GM12878 (cell line): ENCODE measurements at regions not wholly inside any gene's neighbourhood (a gene's known extent, or its start where the extent isn't known, plus 50 kb on each side); places are given as distances from the start of the nearest gene placed in this dataset.

Experiments
- ATAC-seq: fragments of 200-7000 bp; cut with Tn5 transposase; 3 replicates; pipeline ENCODE4 v1.9.1; 2020; ENCODE audit warnings: mild to moderate bottlenecking, moderate library complexity
- BruUV-seq: library from RNA; stranded (reverse); fragments of 400-500 nt; replicated peaks from 2 replicates; lab custom pipeline; 2021; lab: Mats Ljungman, UMichigan
- CTCF ChIA-PET: fragments of 300-600 bp; sonication (Branson Sonifier 250); formaldehyde crosslinking; extraction: SDS; loops from one replicate; lab custom pipeline; 2021; ENCODE audit warnings: inconsistent platforms; lab: Yijun Ruan, JAX
- POLR2A ChIA-PET: fragments of 350-600 bp; formaldehyde crosslinking; extraction: SDS; loops from one replicate; lab custom pipeline; 2021; ENCODE audit warnings: inconsistent platforms; lab: Charles Lee
- RAD21 ChIA-PET: fragments of 300-600 bp; sonication (Branson Sonifier 250); formaldehyde crosslinking; loops from one replicate; lab custom pipeline; 2023; ENCODE audit warnings: antibody characterized with exemption; ENCODE audit not compliant: unreplicated experiment; lab: Charles Lee
- SMC1A ChIA-PET: fragments of 300-600 bp; sonication (Branson Sonifier 250); formaldehyde crosslinking; loops from one replicate; lab custom pipeline; 2023; ENCODE audit not compliant: unreplicated experiment, uncharacterized antibody; lab: Charles Lee
- DNase-seq: peaks from one replicate; pipeline ENCODE4 v3.0.0-alpha.2; 2011; ENCODE audit warnings: low read depth, low spot score
- FAIRE-seq: peaks from 3 replicates; lab custom pipeline; 2011; peaks lifted over from hg19 to GRCh38; lab: Jason Lieb, UNC
- H2AFZ ChIP-seq: 2 replicates; pipeline ENCODE4 v1.6.0; 2011; ENCODE audit warnings: low read depth, low read length, control low read depth; ENCODE audit not compliant: control insufficient read depth
- H3K27ac ChIP-seq: 2 replicates; pipeline ENCODE4 v1.5.1; 2011; ENCODE audit warnings: control low read depth; ENCODE audit not compliant: control insufficient read depth, insufficient read depth
- H3K27me3 ChIP-seq, 2 experiments: replicated peaks in 1 of 2; 2 replicates each; pipeline versions ENCODE4 v1.6.0 to v1.6.1; 2011; ENCODE audit warnings: low read length in 1 of 2; ENCODE audit not compliant: control insufficient read depth in 2 of 2, insufficient read depth in 2 of 2
- H3K36me3 ChIP-seq, 2 experiments: 2 replicates each; pipeline ENCODE4 v1.5.1; 2011; ENCODE audit warnings: low read length in 1 of 2; ENCODE audit not compliant: control insufficient read depth in 2 of 2, insufficient read depth in 2 of 2
- H3K4me1 ChIP-seq: 2 replicates; pipeline ENCODE4 v1.6.1; 2011; ENCODE audit warnings: mild to moderate bottlenecking, low read length, moderate library complexity, mixed read lengths; ENCODE audit not compliant: control insufficient read depth, insufficient read depth
- H3K4me2 ChIP-seq: 2 replicates; pipeline ENCODE4 v1.6.0; 2011; ENCODE audit warnings: control low read depth; ENCODE audit not compliant: control insufficient read depth, insufficient read depth
- H3K4me3 ChIP-seq: fragments of 200-600 bp; sonication (generic); 2 replicates; pipeline ENCODE4 v1.5.1; 2016
- H3K79me2 ChIP-seq: 2 replicates; pipeline ENCODE4 v1.6.0; 2011; ENCODE audit warnings: low read length; ENCODE audit not compliant: control insufficient read depth, insufficient read depth
- H3K9ac ChIP-seq: 2 replicates; pipeline ENCODE4 v1.8.0; 2011; ENCODE audit warnings: low read length, control low read depth, mixed read lengths; ENCODE audit not compliant: control insufficient read depth, insufficient read depth
- H3K9me3 ChIP-seq: replicated peaks from 3 replicates; pipeline ENCODE4 v1.5.1; 2011; ENCODE audit warnings: mild to moderate bottlenecking, low read length; ENCODE audit not compliant: control insufficient read depth, insufficient read depth
- H4K20me1 ChIP-seq: 2 replicates; pipeline ENCODE4 v1.6.0; 2011; ENCODE audit not compliant: control insufficient read depth, insufficient read depth
- ETV6 ChIP-seq, 2 experiments: fragments of 450-650 bp in 1 of 2; IDR thresholded peaks in 1 of 2; conservative IDR thresholded peaks in 1 of 2; 2 replicates each; pipeline ENCODE4 v1.6.1; 2014; ENCODE audit warnings: antibody characterized with exemption in 1 of 2, borderline replicate concordance in 1 of 2, low read depth in 1 of 2, mild to moderate bottlenecking in 1 of 2, moderate library complexity in 1 of 2
- PAX8 ChIP-seq: fragments of 450-650 bp; IDR thresholded peaks from 2 replicates; pipeline ENCODE4 v1.6.1; 2017; ENCODE audit warnings: mild to moderate bottlenecking, moderate library complexity
- RUNX3 ChIP-seq: IDR thresholded peaks from 2 replicates; pipeline ENCODE4 v1.6.1; 2012; ENCODE audit warnings: low read length, inconsistent platforms
- WGBS: methylation state at CpG from one replicate; pipeline ENCODE4 v1.1.6; 2016; ENCODE audit warnings: low lambda C conversion rate; ENCODE audit not compliant: insufficient replicate concordance, insufficient coverage; ENCODE audit errors: missing lambda C conversion rate; 5-methylcytosine and 5-hydroxymethylcytosine counted together
- in situ Hi-C: fragments of 300-500 bp; cut with MboI; formaldehyde crosslinking; loops from 9 replicates; pipeline ENCODE4 v1.14.3; 2018; ENCODE audit warnings: mixed read lengths
- intact Hi-C: fragments of 100-400 bp; cut with micrococcal nuclease; formaldehyde crosslinking; loops from one replicate; pipeline ENCODE4 v1.14.2; 2022; ENCODE audit not compliant: unreplicated experiment
- TF ChIP-seq, protein P1 (sequence below): IDR thresholded peaks from 2 replicates; pipeline ENCODE4 v1.6.1; 2012; ENCODE audit warnings: low read length, inconsistent platforms
- TF ChIP-seq, protein P2 (sequence below): fragments of 450-650 bp; IDR thresholded peaks from 2 replicates; pipeline ENCODE4 v1.6.1; 2017; ENCODE audit warnings: low read depth, mild to moderate bottlenecking, moderate library complexity

- TF ChIP-seq, protein P1, sequence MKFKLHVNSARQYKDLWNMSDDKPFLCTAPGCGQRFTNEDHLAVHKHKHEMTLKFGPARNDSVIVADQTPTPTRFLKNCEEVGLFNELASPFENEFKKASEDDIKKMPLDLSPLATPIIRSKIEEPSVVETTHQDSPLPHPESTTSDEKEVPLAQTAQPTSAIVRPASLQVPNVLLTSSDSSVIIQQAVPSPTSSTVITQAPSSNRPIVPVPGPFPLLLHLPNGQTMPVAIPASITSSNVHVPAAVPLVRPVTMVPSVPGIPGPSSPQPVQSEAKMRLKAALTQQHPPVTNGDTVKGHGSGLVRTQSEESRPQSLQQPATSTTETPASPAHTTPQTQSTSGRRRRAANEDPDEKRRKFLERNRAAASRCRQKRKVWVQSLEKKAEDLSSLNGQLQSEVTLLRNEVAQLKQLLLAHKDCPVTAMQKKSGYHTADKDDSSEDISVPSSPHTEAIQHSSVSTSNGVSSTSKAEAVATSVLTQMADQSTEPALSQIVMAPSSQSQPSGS, result no peak
- no peak for TF ChIP-seq RUNX3
- TF ChIP-seq PAX8, result no peak
These were observed 228.6 kb upstream of the KIF2A start (continued) for GRCh38 chr5:62077387-62077786.

DNA sequence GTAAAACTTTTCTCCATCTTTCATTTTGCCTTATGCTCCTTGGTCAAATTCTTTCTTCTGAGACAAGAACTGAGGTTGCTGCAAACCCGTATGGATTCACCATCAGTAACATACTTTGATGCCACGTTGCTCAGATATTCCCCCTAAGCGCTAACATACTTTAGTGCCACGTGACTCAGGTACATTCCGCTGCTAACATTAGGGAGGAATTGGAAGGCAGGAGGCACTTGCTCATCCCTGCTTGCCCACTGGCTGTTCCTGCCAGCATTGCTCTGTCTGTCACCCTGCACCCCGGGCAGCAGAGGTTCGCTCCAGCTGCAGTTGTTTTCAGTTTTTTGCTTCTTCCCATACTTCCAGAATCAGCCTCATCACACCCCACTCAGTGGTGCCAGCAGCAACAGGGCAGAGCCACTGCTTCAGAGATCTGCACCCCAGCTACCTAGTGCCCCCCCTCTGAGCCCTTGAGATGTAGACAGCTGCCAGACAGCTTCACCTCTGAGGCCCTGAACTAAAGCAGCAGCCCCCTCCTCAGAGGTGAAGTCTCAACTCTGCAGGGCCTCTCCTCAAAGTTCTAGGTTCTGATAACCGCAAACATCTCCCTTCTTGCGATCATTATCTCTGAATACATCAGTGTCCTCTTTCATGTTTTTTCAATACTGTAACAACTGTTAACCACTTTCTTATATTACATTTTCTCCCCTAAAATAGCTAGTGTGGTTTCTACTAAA, 228.0 kb upstream of the KIF2A start:
- no peaks in the 10 kb centered on the region for H3K4me1 ChIP-seq
- in situ Hi-C loops (no loop called here), intact Hi-C loops (no loop called here)
- no peak overlapping the region for H3K4me3 ChIP-seq
- no peaks in the 10 kb centered on the region for H3K9me3 ChIP-seq
- DNase-seq (no peak), ATAC-seq (no peak), FAIRE-seq (no peak)
- no peak overlapping the region for H3K27ac ChIP-seq
- WGBS, result 46% methylated on average over 9 of the region's 9 CpGs
- ChIA-PET RAD21 (no interaction called here), SMC1A (interaction anchor here (1.1 kb wide), 1 partner anchor 16 kb away, joined by 4 read pairs; no protein-coding TSS in a partner anchor), POLR2A (no interaction called here), CTCF (no interaction called here)
- no peaks in the 10 kb centered on the region for H4K20me1 ChIP-seq
- no peaks in the 10 kb centered on the region for H3K79me2 ChIP-seq
- H3K27me3 ChIP-seq, result no peaks in the 10 kb centered on the region; a peak in 1 of 4 replicates
- no peaks in the 10 kb centered on the region for H3K36me3 ChIP-seq
- H3K4me2 ChIP-seq, result no peak overlapping the region
- BruUV-seq, result no TSS peak
- no peak overlapping the region for H3K9ac ChIP-seq
- TF ChIP-seq, protein P2, sequence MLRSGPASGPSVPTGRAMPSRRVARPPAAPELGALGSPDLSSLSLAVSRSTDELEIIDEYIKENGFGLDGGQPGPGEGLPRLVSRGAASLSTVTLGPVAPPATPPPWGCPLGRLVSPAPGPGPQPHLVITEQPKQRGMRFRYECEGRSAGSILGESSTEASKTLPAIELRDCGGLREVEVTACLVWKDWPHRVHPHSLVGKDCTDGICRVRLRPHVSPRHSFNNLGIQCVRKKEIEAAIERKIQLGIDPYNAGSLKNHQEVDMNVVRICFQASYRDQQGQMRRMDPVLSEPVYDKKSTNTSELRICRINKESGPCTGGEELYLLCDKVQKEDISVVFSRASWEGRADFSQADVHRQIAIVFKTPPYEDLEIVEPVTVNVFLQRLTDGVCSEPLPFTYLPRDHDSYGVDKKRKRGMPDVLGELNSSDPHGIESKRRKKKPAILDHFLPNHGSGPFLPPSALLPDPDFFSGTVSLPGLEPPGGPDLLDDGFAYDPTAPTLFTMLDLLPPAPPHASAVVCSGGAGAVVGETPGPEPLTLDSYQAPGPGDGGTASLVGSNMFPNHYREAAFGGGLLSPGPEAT, result no peak
- TF ChIP-seq ETV6 (conservative IDR thresholded peaks at IDR 0.05 in 1 of 2, IDR thresholded peaks at IDR 0.05 in 1 of 2; ENCODE audit: borderline replicate concordance in 1 of 2, low read depth in 1 of 2), result no peak
- no peak overlapping the region for H2AFZ ChIP-seq
